ENCODE measurements at regions not wholly inside any gene's neighbourhood (a gene's known extent, or its start where the extent isn't known, plus 50 kb on each side); places are given as distances from the start of the nearest gene placed in this dataset.
"Not testable (repeated sequence)": the region's sequence is repeated elsewhere in the genome, so short reads cannot be mapped to it uniquely, and the experiment has no call there.

DNA sequence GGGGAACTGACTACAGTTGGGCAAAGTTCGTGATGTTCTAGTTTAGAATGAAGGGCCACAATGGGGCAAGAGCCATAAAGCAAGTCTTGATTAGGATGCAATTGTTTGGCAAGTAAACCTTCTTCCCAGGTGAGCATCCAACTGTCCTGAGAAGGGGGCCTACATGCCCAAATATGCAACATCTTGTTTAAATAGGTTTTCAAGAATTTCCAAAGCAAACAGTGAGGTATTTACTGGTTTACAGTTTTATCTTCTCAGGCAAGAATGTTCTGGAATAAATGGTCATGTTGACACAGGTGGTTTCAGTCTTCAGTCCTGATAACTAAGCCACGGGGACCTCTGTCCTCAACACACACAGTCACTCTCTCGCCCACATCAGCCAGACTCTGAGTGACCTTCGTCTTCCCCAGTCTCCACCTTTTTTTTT lies 90.3 kb upstream of the FAM174B start:
- ATAC-seq (no peak), DNase-seq (ENCODE audit: low spot score in 2 of 2) (no peak)
- H3K9me3 Mint-ChIP-seq = no peaks in the 10 kb centered on the region
- no peaks in the 10 kb centered on the region for H3K36me3 Mint-ChIP-seq
- no peak overlapping the region for H3K27ac Mint-ChIP-seq

DNA sequence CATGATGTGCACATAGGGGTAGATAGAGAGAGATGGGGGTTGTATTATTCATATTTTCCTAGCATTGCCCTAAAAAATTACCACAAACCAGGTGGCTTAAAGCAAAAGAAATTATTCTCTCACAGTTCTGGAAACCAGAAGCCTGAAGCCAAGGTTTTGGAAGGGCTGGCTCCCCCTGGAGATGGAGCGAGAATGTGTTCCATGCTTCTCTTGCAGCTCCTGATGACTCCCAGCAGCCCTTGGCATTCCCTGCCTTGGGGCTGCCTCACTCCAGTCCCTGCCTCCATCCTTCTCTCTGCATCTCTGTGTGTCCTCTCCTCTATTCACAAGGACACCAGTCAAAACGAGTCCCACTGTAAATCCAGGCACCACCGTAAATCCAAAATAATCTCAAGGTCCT lies 91.5 kb upstream of the FAM174B start:
- H3K9me3 Mint-ChIP-seq = no peaks in the 10 kb centered on the region
- DNase-seq (ENCODE audit: low spot score in 2 of 2) = no peak
- ATAC-seq = no peak
- no peak overlapping the region for H3K27ac Mint-ChIP-seq
- no peaks in the 10 kb centered on the region for H3K36me3 Mint-ChIP-seq

DNA sequence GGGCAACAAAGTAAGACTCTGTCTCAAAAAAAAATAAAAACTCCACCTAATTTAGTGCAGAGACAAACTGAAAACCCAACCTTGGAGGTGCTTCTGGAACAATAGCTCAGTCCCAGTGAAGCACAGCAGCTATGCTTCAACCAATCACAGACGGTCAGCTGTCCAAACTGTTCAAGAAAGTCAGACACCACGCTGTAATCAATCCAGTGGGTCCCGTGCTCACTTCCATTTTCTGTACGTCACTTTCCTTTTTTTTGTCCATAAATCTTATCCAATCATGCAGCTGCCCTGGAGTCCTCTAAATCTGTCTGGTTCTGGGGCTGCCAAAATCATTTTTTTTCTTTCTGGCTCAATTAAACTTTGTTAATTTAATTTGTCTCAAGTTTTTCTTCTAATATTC lies 93.6 kb upstream of the FAM174B start:
- ATAC-seq (no peak), DNase-seq (ENCODE audit: low spot score in 2 of 2) (no peak)
- H3K36me3 Mint-ChIP-seq = no peaks in the 10 kb centered on the region
- no peaks in the 10 kb centered on the region for H3K9me3 Mint-ChIP-seq
- H3K27ac Mint-ChIP-seq = no peak overlapping the region

DNA sequence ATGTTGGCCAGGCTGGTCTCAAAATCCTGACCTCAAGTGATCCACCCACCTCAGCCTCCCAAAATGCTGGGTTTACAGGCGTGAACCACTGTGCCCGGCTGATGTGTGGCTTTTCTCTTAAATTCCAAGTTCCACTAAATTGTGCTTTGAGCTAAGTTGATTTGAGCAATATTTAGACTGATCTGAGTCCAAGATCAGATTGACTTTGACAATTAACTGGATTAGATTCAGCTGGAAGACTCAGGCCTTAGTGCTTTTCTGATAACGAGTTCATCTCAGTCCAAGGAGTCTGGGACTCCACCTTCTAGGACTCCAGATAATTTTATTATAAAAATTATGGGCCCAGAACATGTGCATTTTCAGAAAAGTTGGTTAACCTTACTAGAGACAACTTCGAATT lies 94.4 kb upstream of the FAM174B start:
- ATAC-seq (no peak), DNase-seq (ENCODE audit: low spot score in 2 of 2) (no peak)
- no peaks in the 10 kb centered on the region for H3K9me3 Mint-ChIP-seq
- H3K36me3 Mint-ChIP-seq = no peaks in the 10 kb centered on the region
- no peak overlapping the region for H3K27ac Mint-ChIP-seq

DNA sequence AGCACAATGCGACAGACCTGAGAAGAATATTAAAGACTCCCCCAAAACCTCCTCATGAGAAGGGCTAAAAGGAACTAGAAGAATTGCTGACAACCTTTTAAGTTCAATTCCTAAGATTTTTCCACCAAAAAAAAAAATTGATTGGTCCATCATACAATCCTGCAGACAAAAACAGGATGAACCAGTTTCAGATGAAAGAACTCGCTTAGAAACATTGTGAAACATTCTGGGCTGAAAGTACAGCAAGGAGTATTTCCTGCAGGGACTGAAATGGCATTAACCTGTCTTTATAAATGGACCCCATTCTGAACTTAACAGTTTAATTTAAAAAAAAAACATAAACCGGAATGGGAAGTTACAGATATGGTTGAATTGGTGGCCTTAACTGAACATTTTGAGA lies 96.0 kb upstream of the FAM174B start:
- no peaks in the 10 kb centered on the region for H3K36me3 Mint-ChIP-seq
- no peak for DNase-seq (ENCODE audit: low spot score in 2 of 2)
- no peaks in the 10 kb centered on the region for H3K9me3 Mint-ChIP-seq

DNA sequence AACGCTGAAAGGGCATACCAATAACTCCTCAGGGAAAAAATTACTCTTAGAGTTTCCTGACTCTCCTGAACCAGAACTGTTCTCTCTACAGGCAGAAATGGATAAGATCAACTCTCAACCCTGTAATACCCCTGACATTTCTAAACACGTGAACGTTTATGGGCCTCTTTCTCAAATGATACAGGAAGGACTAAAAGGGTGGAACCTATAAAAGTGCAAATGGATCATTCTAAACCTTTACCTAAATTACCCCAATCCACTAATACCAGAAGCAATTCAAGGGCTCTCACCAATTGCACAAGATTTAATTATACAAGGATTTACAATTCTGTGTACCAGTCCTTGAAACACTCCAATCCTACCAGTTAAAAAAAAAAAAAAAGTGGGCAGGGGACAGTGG lies 98.0 kb upstream of the FAM174B start:
- Mint-ChIP-seq H3K36me3 (no peaks in the 10 kb centered on the region), H3K9me3 (no peaks in the 10 kb centered on the region), H3K27ac (no peak overlapping the region)
- DNase-seq (ENCODE audit: low spot score in 2 of 2) (no peak), ATAC-seq (no peak)

More for the DNA sequence above, 96.0 kb upstream of the FAM174B start:
- no peak overlapping the region for H3K27ac Mint-ChIP-seq
- no peak for ATAC-seq

DNA sequence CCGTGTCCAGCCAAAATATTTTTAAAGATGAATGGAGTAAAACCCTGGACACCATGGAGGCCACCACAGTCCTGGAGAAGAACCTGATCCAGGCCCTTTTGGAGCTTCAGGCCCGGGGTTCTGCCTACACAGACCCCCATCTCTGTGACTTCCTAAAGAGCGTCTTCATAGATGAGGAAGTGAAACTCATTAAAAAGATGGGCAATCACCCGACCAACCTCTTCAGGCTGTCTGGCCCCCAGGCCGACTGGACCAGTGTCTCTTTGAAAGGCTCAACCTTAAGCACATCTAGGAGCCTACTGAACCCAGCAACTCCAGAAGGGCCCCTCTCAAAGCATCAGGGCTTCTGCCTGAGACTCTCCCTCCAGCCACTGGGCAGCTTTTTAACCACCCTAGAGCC lies 107.9 kb upstream of the FAM174B start:
- H3K36me3 Mint-ChIP-seq = no peaks in the 10 kb centered on the region
- ATAC-seq (no peak), DNase-seq (ENCODE audit: low spot score in 2 of 2) (no peak)
- H3K27ac Mint-ChIP-seq = no peak overlapping the region
- no peaks in the 10 kb centered on the region for H3K9me3 Mint-ChIP-seq

DNA sequence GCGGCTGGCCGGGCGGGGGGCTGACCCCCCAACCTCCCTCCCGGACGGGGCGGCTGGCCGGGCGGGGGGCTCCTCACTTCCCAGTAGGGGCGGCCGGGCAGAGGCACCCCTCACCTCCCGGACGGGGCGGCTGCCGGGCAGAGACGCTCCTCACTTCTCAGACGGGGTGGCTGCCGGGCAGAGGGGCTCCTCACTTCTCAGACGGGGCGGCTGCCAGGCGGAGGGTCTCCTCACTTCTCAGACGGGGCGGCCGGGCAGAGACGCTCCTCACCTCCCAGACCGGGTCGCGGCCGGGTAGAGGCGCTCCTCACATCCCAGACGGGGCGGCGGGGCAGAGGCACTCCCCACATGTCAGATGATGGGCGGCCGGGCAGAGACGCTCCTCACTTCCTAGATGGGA lies 112.6 kb upstream of the FAM174B start:
- not testable (repeated sequence) for H3K36me3 Mint-ChIP-seq; H3K9me3 Mint-ChIP-seq; ATAC-seq; H3K27ac Mint-ChIP-seq; DNase-seq (ENCODE audit: low spot score in 2 of 2)

DNA sequence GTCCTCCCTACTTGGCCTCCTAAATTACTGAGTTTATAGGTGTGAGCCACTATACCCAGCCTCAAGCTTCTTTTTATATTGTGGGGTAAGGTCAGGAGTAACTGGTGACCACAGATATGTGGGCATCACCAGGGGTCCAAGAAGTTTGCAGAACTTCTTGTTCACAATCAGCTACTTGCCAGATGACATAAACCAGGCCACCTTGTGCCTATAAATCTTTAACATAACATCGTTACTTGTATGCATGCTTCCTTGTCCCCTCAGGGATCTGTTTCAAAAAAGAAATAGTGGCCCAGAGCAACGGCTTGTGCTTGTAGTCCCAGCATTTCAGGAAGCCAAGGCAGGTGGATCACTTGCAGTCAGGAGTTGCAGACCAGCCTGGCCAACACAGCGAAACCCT lies 115.1 kb upstream of the FAM174B start:
- Mint-ChIP-seq H3K36me3 (no peaks in the 10 kb centered on the region), H3K27ac (no peak overlapping the region), H3K9me3 (no peaks in the 10 kb centered on the region)
- ATAC-seq (no peak), DNase-seq (ENCODE audit: low spot score in 2 of 2) (no peak)

DNA sequence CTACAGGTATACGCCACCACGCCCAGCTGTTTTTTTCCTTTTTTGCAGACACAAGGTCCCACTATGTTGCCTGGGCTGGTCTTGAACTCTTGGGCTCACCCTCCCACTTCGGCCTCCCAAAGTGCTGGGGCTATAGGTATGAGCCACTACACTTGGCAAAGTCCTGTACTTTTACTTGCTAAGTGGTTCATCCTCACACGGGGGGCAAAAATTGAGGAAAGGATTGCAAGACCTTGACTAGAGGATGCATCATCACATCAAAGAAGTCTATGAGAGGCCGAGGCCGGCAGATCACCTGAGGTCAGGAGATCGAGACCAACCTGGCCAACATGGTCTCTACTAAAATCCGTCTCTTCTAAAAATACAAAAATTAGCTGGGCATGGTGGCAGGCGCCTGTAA lies 116.5 kb upstream of the FAM174B start:
- no peak for ATAC-seq
- Mint-ChIP-seq H3K36me3 (no peaks in the 10 kb centered on the region), H3K27ac (no peak overlapping the region)

DNA sequence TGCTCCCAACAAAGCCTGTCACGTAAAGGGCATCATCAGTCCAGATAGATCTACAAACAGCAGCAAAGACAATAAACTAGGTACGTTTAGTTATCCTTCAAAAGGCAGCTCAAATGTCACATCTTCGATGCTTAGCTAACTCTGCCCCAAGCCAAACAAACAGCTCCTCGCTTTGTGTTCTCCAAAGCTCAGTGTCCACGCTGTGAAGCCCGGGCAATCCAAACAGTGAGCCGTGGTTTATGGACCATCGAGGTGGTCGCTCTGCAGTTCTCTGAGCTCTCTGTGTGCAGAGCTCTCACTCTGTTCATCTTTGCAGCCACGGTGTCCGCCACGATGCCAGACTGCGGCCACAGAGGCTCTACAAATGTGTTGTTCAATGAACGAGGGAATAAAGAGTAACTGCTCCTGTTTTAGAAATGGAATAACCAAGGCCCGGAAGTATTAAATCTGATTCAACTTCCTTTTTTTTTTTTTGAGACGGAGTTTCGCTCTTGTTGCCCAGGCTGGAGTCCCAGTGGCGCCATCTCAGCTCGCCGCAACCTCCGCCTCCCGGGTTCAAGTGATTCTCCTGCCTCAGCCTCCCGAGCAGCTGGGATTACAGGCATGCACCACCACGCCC lies 117.2 kb upstream of the FAM174B start:
- Mint-ChIP-seq H3K9me3 (no peaks in the 10 kb centered on the region), H3K36me3 (no peaks in the 10 kb centered on the region), H3K27ac (no peak overlapping the region)
- ATAC-seq = no peak
- no peak for DNase-seq (ENCODE audit: low spot score in 2 of 2)

More for the DNA sequence above, 116.5 kb upstream of the FAM174B start:
- no peak for DNase-seq (ENCODE audit: low spot score in 2 of 2)
- no peaks in the 10 kb centered on the region for H3K9me3 Mint-ChIP-seq

DNA sequence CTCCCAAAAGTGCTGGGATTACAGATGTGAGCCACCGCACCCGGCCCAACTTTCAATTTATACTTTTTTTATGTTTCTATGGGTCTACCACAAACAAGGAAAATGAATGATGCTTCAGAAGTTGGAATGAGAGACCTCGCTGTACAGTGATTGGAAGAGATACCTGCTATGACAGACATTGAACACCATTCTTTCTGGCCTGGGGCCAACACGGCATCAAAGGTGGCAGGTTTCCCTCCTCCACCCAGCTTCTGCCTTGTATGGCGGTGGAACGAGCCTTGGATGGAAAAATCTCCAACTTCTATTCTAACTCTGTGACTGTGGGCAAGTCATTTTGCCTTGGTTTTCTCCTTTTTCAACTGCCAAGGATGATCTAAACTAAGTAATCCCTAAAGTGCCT lies 117.8 kb upstream of the FAM174B start:
- DNase-seq (ENCODE audit: low spot score in 2 of 2) (no peak), ATAC-seq (no peak)
- H3K9me3 Mint-ChIP-seq = no peaks in the 10 kb centered on the region
- no peaks in the 10 kb centered on the region for H3K36me3 Mint-ChIP-seq
- no peak overlapping the region for H3K27ac Mint-ChIP-seq

DNA sequence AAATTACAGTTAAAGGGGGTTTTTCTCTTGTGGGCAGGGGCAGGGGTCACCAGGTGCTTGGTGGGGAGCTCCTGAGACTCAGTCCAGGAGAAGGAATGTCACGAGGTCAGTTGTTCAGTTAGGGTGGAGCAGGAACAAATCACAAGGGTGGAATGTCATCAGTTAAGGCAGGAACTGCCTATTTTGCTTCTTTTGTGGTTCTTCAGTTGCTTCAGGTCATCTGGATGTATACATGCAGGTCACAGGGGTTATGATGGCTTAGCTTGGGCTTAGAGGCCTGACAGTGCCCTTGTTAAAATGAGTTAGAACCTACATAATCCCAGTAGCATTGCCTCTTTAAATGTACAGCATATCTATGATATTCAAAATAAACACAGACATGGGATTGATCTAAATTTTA lies 120.2 kb upstream of the CHD2 start:
- DNase-seq (ENCODE audit: low spot score in 2 of 2) (no peak), ATAC-seq (no peak)
- Mint-ChIP-seq H3K27ac (no peak overlapping the region), H3K9me3 (peaks cover 6 to 10% of the 10 kb centered on the region in 2 donors), H3K36me3 (peaks cover 7 to 8% of the 10 kb centered on the region in 2 donors)

DNA sequence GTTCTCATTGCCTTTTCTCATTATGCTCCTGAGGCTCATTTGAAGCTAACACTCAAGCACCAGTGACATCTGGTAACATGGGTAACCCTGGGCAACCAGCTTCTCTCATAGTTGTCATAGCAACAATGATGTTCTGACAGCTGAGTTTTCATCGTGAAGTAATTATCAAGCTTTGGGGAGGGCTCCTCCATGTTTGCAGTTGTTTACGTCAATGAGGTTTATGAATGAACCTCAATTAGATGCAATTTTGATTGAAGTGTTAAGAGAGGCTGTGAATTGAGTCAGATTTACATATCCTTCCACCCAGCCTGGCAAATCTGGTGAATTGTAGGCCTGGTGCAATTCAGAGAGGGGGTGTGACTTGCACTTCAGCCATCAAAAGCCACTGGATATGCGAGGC lies 119.3 kb upstream of the CHD2 start:
- no peak for DNase-seq (ENCODE audit: low spot score in 2 of 2)
- Mint-ChIP-seq H3K27ac (no peak overlapping the region), H3K9me3 (peaks cover 6 to 10% of the 10 kb centered on the region in 2 donors), H3K36me3 (peaks cover 7 to 8% of the 10 kb centered on the region in 2 donors)
- ATAC-seq = no peak

DNA sequence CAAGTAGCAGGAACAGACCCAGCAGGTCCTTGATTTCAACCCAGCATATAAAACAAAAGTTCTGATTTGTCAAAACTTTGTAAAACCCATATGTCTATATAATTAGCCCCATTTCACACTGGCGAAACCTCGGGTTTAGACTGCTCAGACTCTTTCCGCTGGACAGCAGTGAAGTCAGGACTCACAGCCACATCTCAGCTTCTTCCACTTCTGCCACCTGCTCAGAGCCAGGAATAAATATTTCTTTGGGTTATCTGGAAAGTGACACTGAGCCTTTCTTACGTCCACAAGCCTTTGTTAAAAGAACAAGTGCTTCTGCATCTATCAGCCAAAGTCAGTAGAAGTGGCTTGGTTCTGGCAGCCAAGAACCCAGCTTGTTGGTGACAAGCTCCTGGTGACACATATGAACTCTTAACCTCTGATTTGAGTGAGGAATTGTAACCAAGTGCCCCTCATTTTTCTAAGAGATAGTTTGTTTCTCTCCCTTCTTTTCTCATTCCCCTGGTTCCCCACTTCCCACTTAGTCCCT lies 118.1 kb upstream of the CHD2 start:
- peaks cover 6 to 10% of the 10 kb centered on the region in 2 donors for H3K9me3 Mint-ChIP-seq
- no peak for DNase-seq (ENCODE audit: low spot score in 2 of 2)
- H3K36me3 Mint-ChIP-seq = peaks cover 7 to 8% of the 10 kb centered on the region in 2 donors
- ATAC-seq = no peak
- H3K27ac Mint-ChIP-seq = no peak overlapping the region

DNA sequence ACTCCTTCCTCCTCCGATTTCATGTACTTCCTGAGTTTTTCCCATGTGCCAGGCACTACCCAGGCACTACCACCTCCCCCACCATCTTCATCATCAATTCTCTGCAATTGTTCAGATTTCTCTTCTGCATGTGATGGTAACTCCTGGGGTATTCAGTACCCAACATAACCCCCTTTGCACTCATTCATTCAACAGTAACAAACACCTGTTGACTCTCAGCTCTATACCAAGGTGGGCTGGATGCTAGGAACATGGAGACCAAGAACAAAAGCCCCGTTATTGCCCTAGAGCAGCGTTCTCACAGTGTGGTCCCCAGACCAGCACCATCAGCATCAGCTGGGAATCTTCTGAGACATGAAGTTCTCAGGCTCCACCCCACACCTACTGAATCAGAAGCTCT lies 113.0 kb upstream of the CHD2 start:
- ATAC-seq = no peak
- no peak for DNase-seq (ENCODE audit: low spot score in 2 of 2)
- Mint-ChIP-seq H3K27ac (no peak overlapping the region), H3K36me3 (peaks cover 0 to 6% of the 10 kb centered on the region in 2 donors), H3K9me3 (no peaks in the 10 kb centered on the region)

DNA sequence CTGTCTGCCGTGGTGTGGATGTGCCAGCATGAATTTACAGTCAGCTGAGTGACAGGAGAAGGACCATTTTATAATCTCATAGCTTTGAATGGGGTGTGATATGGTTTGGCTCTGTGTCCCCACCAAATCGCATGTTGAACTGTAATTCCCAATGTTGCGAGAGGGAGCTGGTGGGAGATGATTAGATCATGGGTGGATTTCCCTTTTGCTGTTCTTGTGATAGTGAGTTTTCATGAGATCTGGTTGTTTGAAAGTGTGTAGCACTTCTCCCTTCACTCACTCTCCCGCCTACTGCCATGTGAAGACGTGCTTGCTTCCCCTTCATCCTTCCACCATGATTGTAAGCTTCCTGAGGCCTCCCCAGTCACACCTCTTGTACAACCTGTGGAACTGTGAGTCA lies 111.9 kb upstream of the CHD2 start:
- H3K36me3 Mint-ChIP-seq = peaks cover 0 to 6% of the 10 kb centered on the region in 2 donors
- no peak for ATAC-seq

DNA sequence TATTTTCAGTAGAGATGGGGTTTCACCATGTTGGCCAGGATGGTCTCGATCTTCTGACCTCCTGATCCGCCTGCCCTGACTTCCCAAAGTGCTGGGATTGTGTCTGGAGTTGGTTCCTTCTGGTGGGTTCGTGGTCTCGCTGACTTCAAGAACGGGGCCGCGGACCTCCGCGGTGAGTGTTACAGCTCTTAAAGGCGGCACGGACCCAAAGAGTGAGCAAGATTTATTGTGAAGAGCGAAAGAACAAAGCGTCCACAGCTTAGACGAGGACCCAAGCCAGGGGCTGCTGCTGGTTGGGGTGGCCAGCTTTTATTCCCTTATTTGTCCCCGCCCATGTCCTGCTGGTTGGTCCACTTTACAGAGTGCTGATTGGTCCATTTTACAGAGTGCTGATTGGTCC lies 111.3 kb upstream of the CHD2 start:
- H3K9me3 Mint-ChIP-seq; ATAC-seq; DNase-seq (ENCODE audit: low spot score in 2 of 2); H3K36me3 Mint-ChIP-seq; H3K27ac Mint-ChIP-seq: not testable (repeated sequence)

More for the DNA sequence above, 111.9 kb upstream of the CHD2 start:
- H3K9me3 Mint-ChIP-seq = no peaks in the 10 kb centered on the region
- no peak overlapping the region for H3K27ac Mint-ChIP-seq
- DNase-seq (ENCODE audit: low spot score in 2 of 2) = peak in 1 of 2 donors; percentile 2

Measured in activated naive CD4-positive, alpha-beta T cell treated with anti-CD3 and anti-CD28 coated beads, Interleukin-2, amount 50 U/mL, for 72 hours (primary cell).